Astrocyte (in vitro differentiated cells and primary cell): ENCODE measurements at regions not wholly inside any gene's neighbourhood (a gene's known extent, or its start where the extent isn't known, plus 50 kb on each side); places are given as distances from the start of the nearest gene placed in this dataset.

Experiments used
- DNase-seq: peaks from one replicate; pipeline ENCODE4 v3.0.0-alpha.2; 2010; ENCODE audit warnings: low read depth
- FAIRE-seq: peaks from 2 replicates; lab custom pipeline; 2011; peaks lifted over from hg19 to GRCh38; lab: Jason Lieb, UNC
- H2AFZ ChIP-seq: 2 replicates; pipeline ENCODE4 v1.6.0; 2012; ENCODE audit warnings: low read depth, low read length, inconsistent platforms
- H3K27ac ChIP-seq: 2 replicates; pipeline ENCODE4 v1.5.1; 2011; ENCODE audit warnings: low read depth, low read length, inconsistent platforms
- H3K27me3 ChIP-seq: 2 replicates; pipeline ENCODE4 v1.6.0; 2011; ENCODE audit warnings: low read length, inconsistent platforms; ENCODE audit not compliant: insufficient read depth
- H3K36me3 ChIP-seq: 2 replicates; pipeline ENCODE4 v1.5.1; 2011; ENCODE audit warnings: low read length, inconsistent platforms; ENCODE audit not compliant: insufficient read depth
- H3K4me1 ChIP-seq: 2 replicates; pipeline ENCODE4 v1.5.1; 2011; ENCODE audit warnings: low read length, inconsistent platforms; ENCODE audit not compliant: insufficient read depth
- H3K4me2 ChIP-seq: 2 replicates; pipeline ENCODE4 v1.6.0; 2012; ENCODE audit warnings: low read length, inconsistent platforms
- H3K4me3 ChIP-seq: 2 replicates; pipeline ENCODE4 v1.5.1; 2011; ENCODE audit warnings: low read depth, mild to moderate bottlenecking, low read length, inconsistent platforms; ENCODE audit not compliant: insufficient read depth
- H3K79me2 ChIP-seq: 2 replicates; pipeline ENCODE4 v1.6.0; 2012; ENCODE audit warnings: mild to moderate bottlenecking, low read length, inconsistent platforms; ENCODE audit not compliant: insufficient read depth
- H3K9ac ChIP-seq: 2 replicates; pipeline ENCODE4 v1.6.0; 2012; ENCODE audit warnings: mild to moderate bottlenecking, low read length, inconsistent platforms
- H3K9me3 ChIP-seq: 2 replicates; pipeline ENCODE4 v1.5.1; 2012; ENCODE audit warnings: low read depth, mild to moderate bottlenecking, low read length, inconsistent platforms; ENCODE audit not compliant: insufficient read depth
- H4K20me1 ChIP-seq: 2 replicates; pipeline ENCODE4 v1.6.0; 2012; ENCODE audit warnings: low read length, inconsistent platforms; ENCODE audit not compliant: insufficient read depth
- H3K27ac Mint-ChIP-seq: one replicate; pipeline ENCODE4 v1.8.0; 2021; ENCODE audit warnings: mild to moderate bottlenecking, mixed read lengths; ENCODE audit not compliant: unreplicated experiment
- H3K27me3 Mint-ChIP-seq: one replicate; pipeline ENCODE4 v1.8.0; 2021; ENCODE audit warnings: low read depth, mixed read lengths; ENCODE audit not compliant: unreplicated experiment
- H3K36me3 Mint-ChIP-seq: one replicate; pipeline ENCODE4 v1.8.0; 2021; ENCODE audit warnings: low read depth, mixed read lengths; ENCODE audit not compliant: unreplicated experiment
- H3K4me1 Mint-ChIP-seq: one replicate; pipeline ENCODE4 v1.8.0; 2021; ENCODE audit warnings: low read depth, mixed read lengths; ENCODE audit not compliant: unreplicated experiment
- H3K4me3 Mint-ChIP-seq: one replicate; pipeline ENCODE4 v1.8.0; 2021; ENCODE audit warnings: mild to moderate bottlenecking, moderate library complexity, mixed read lengths; ENCODE audit not compliant: unreplicated experiment
- H3K9me3 Mint-ChIP-seq: one replicate; pipeline ENCODE4 v1.8.0; 2021; ENCODE audit warnings: mild to moderate bottlenecking, mixed read lengths; ENCODE audit not compliant: unreplicated experiment
- CTCF ChIP-seq: IDR thresholded peaks from 2 replicates; pipeline ENCODE4 v1.5.1; 2011; ENCODE audit warnings: low read depth, mild to moderate bottlenecking, inconsistent platforms, low read length, moderate library complexity; ENCODE audit not compliant: insufficient read depth
- EZH2 ChIP-seq: IDR thresholded peaks from 2 replicates; pipeline ENCODE4 v1.6.1; 2012; ENCODE audit warnings: mild to moderate bottlenecking, low read length, inconsistent platforms; ENCODE audit not compliant: insufficient read depth

DNA sequence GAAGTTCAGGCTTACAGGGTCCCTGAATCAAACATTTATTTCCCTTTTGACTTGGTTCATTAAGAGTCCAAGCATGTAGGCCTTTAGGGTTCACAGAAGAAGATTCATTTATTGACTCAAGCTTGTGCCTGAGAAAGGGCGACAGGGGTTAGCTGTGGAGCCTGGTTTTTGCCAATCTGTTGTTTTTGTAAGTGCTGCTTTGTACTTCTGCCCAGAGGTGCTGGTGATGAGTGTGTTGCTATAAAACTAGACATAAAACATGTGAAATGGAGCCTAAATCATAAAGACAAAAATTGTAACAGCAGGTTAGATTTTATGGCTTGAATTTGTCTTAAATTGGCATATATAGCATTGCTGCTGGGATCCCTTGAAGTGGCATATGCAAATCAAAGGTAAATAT, 308.3 kb upstream of the UBE2E2 start:
- DNase-seq (no peak), FAIRE-seq (no peak)
- TF ChIP-seq CTCF, result no peak
- Histone ChIP-seq H3K4me1 (no peaks in the 10 kb centered on the region), H3K27ac (no peak overlapping the region), H3K36me3 (no peaks in the 10 kb centered on the region), H3K4me3 (no peak overlapping the region), H2AFZ (no peak overlapping the region), H3K79me2 (no peaks in the 10 kb centered on the region), H3K9ac (no peak overlapping the region), H3K27me3 (peaks cover 5% of the 10 kb centered on the region), H3K4me2 (no peak overlapping the region), H3K9me3 (no peaks in the 10 kb centered on the region), H4K20me1 (no peaks in the 10 kb centered on the region)
- H3K4me3 Mint-ChIP-seq, result no peak overlapping the region
- H3K36me3 Mint-ChIP-seq, result no peaks in the 10 kb centered on the region
- no peaks in the 10 kb centered on the region for H3K9me3 Mint-ChIP-seq
- no peaks in the 10 kb centered on the region for H3K4me1 Mint-ChIP-seq
- no peak overlapping the region for H3K27ac Mint-ChIP-seq
- peaks cover 15% of the 10 kb centered on the region for H3K27me3 Mint-ChIP-seq

- peaks cover 15% of the 10 kb centered on the region for H3K27me3 Mint-ChIP-seq
- FAIRE-seq, result no peak
- H3K9me3 ChIP-seq, result no peaks in the 10 kb centered on the region
- no peak overlapping the region for H3K4me2 ChIP-seq
- H3K4me3 Mint-ChIP-seq, result no peak overlapping the region
- H3K4me1 ChIP-seq, result no peaks in the 10 kb centered on the region
- H3K9ac ChIP-seq, result no peak overlapping the region
- H3K36me3 ChIP-seq, result no peaks in the 10 kb centered on the region
- no peaks in the 10 kb centered on the region for H3K79me2 ChIP-seq
- no peaks in the 10 kb centered on the region for H4K20me1 ChIP-seq
- no peak overlapping the region for H2AFZ ChIP-seq
- H3K27me3 ChIP-seq, result peaks cover 5% of the 10 kb centered on the region
- H3K27ac Mint-ChIP-seq, result no peak overlapping the region
- TF ChIP-seq CTCF, result no peak
- no peak for TF ChIP-seq EZH2
- H3K4me1 Mint-ChIP-seq, result no peaks in the 10 kb centered on the region
- H3K27ac ChIP-seq, result no peak overlapping the region
- H3K9me3 Mint-ChIP-seq, result no peaks in the 10 kb centered on the region
- H3K4me3 ChIP-seq, result no peak overlapping the region
- DNase-seq, result no peak
- no peaks in the 10 kb centered on the region for H3K36me3 Mint-ChIP-seq
Observed at GRCh38 chr3:22895671-22896070, 307.5 kb upstream of the UBE2E2 start.

- FAIRE-seq (no peak), DNase-seq (no peak)
- H3K79me2 ChIP-seq, result no peaks in the 10 kb centered on the region
- no peaks in the 10 kb centered on the region for H4K20me1 ChIP-seq
- no peaks in the 10 kb centered on the region for H3K36me3 ChIP-seq
- Mint-ChIP-seq H3K4me1 (no peaks in the 10 kb centered on the region), H3K27ac (no peak overlapping the region), H3K9me3 (peaks cover 2% of the 10 kb centered on the region), H3K27me3 (peaks cover 4% of the 10 kb centered on the region), H3K36me3 (no peaks in the 10 kb centered on the region), H3K4me3 (no peak overlapping the region)
- TF ChIP-seq EZH2, result no peak
- no peak for TF ChIP-seq CTCF
- no peaks in the 10 kb centered on the region for H3K27me3 ChIP-seq
- H3K9ac ChIP-seq, result no peak overlapping the region
- no peaks in the 10 kb centered on the region for H3K9me3 ChIP-seq
- H3K27ac ChIP-seq, result no peak overlapping the region
- H2AFZ ChIP-seq, result no peak overlapping the region
- H3K4me2 ChIP-seq, result no peak overlapping the region
- H3K4me3 ChIP-seq, result no peak overlapping the region
- no peaks in the 10 kb centered on the region for H3K4me1 ChIP-seq
Observed at GRCh38 chr3:22898558-22898957, 304.6 kb upstream of the UBE2E2 start.
